Endodermal cell (in vitro differentiated cells): ENCODE measurements at regions not wholly inside any gene's neighbourhood (a gene's known extent, or its start where the extent isn't known, plus 50 kb on each side); places are given as distances from the start of the nearest gene placed in this dataset.
"Not testable (repeated sequence)": the region's sequence is repeated elsewhere in the genome, so short reads cannot be mapped to it uniquely, and the experiment has no call there.

Experiments used
- DNase-seq: peaks from one replicate; pipeline ENCODE4 v3.0.0-alpha.2; 2017
- H3K27ac ChIP-seq: 2 replicates; pipeline ENCODE4 v1.5.1; 2013; ENCODE audit warnings: mild to moderate bottlenecking, low read depth, low read length, moderate library complexity
- H3K27me3 ChIP-seq: 2 replicates; pipeline ENCODE4 v1.6.1; 2013; ENCODE audit warnings: mild to moderate bottlenecking, low read length, moderate library complexity; ENCODE audit not compliant: insufficient read depth, control insufficient read depth, poor library complexity, severe bottlenecking
- H3K36me3 ChIP-seq: 2 replicates; pipeline ENCODE4 v1.7.0; 2013; ENCODE audit warnings: mild to moderate bottlenecking, low read length, moderate library complexity; ENCODE audit not compliant: control insufficient read depth, insufficient read depth
- H3K4me1 ChIP-seq: one replicate; pipeline ENCODE4 v1.7.0; 2013; ENCODE audit warnings: low read length; ENCODE audit not compliant: control insufficient read depth, insufficient read depth
- H3K4me3 ChIP-seq: 2 replicates; pipeline ENCODE4 v1.5.1; 2013; ENCODE audit warnings: mild to moderate bottlenecking, low read length, moderate library complexity
- H3K9ac ChIP-seq: 2 replicates; pipeline ENCODE4 v1.6.1; 2013; ENCODE audit warnings: mild to moderate bottlenecking, low read length, moderate library complexity; ENCODE audit not compliant: poor library complexity, severe bottlenecking; ENCODE audit errors: extremely low read depth
- H3K9me3 ChIP-seq: 2 replicates; pipeline ENCODE4 v1.6.1; 2013; ENCODE audit warnings: mild to moderate bottlenecking, low read length, moderate library complexity; ENCODE audit not compliant: control insufficient read depth
- H3K27ac Mint-ChIP-seq: 2 replicates; pipeline ENCODE4 v1.8.0; 2020; ENCODE audit warnings: mixed read lengths
- H3K27me3 Mint-ChIP-seq: 2 replicates; pipeline ENCODE4 v1.8.0; 2021; ENCODE audit warnings: mild to moderate bottlenecking, mixed read lengths; ENCODE audit not compliant: insufficient read depth
- H3K36me3 Mint-ChIP-seq: 2 replicates; pipeline ENCODE4 v1.8.0; 2020; ENCODE audit warnings: low read depth, mixed read lengths
- H3K4me1 Mint-ChIP-seq: 2 replicates; pipeline ENCODE4 v1.8.0; 2020; ENCODE audit warnings: mixed read lengths
- H3K4me3 Mint-ChIP-seq: 2 replicates; pipeline ENCODE4 v1.8.0; 2020; ENCODE audit warnings: mild to moderate bottlenecking, moderate library complexity, mixed read lengths
- H3K9me3 Mint-ChIP-seq: 2 replicates; pipeline ENCODE4 v1.8.0; 2020; ENCODE audit warnings: mild to moderate bottlenecking, mixed read lengths
- WGBS, 2 experiments: methylation state at CpG; one replicate each; pipeline versions ENCODE4 v1.1.5 to v1.1.7; 2013; ENCODE audit warnings: missing lambda C conversion rate in 2 of 2, mixed read lengths in 1 of 2; ENCODE audit not compliant: insufficient coverage in 1 of 2, insufficient read length in 1 of 2; 5-methylcytosine and 5-hydroxymethylcytosine counted together

DNA sequence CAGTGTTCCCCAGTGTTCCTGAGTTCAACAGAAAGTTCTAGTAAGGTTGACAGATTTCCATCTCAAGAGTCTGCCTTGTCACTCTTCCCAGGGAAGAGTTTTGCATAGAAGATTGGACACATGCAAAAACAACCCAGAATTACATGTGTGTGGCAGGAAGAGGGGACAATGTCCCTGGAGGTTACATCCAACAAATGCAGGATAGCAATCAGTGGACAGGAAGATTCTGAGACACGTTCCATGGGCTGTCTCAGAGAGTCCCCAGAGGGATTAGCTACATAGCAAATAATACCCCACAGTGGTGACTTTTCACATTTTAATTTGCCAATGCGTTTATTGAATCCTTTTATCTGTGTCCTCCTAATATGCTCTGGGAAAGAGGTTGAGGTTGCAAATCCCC, 321.1 kb upstream of the SPATA31A3 start:
- not testable (repeated sequence) for H3K9ac ChIP-seq, H3K27ac Mint-ChIP-seq, H3K36me3 ChIP-seq, H3K4me3 Mint-ChIP-seq, H3K4me3 ChIP-seq, DNase-seq, H3K4me1 Mint-ChIP-seq, H3K27me3 ChIP-seq, H3K27ac ChIP-seq, H3K27me3 Mint-ChIP-seq, H3K9me3 ChIP-seq, H3K9me3 Mint-ChIP-seq, H3K36me3 Mint-ChIP-seq, H3K4me1 ChIP-seq
- WGBS, 2 experiments = no CpG with 5 or more reads among the region's 2 CpGs

DNA sequence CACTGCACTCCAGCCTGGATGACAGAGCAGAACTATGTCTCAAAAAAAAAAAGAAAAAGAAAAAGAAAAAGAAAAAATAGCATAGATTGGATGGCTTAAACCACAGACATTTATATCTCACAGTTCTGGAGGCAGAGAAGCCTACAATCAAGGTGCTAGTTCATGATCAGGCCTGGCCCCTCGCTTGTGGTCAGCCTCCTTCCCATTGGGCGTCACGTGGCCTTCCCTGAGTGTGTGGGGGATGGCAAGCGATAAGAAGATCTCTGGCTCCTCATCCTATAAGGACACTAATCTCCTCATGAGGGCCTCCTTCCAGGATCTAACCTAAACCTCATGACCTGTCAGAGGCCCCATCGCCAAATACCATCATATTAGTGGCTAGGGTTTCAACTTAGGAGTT, 320.2 kb upstream of the SPATA31A3 start:
- H3K4me3 ChIP-seq, H3K36me3 Mint-ChIP-seq, H3K27ac Mint-ChIP-seq, H3K9me3 Mint-ChIP-seq, H3K4me1 ChIP-seq, H3K27ac ChIP-seq, H3K9ac ChIP-seq, H3K4me1 Mint-ChIP-seq, H3K36me3 ChIP-seq, H3K4me3 Mint-ChIP-seq, H3K27me3 Mint-ChIP-seq, H3K9me3 ChIP-seq, DNase-seq, H3K27me3 ChIP-seq: not testable (repeated sequence)
- WGBS, 2 experiments = no CpG with 5 or more reads among the region's 5 CpGs

DNA sequence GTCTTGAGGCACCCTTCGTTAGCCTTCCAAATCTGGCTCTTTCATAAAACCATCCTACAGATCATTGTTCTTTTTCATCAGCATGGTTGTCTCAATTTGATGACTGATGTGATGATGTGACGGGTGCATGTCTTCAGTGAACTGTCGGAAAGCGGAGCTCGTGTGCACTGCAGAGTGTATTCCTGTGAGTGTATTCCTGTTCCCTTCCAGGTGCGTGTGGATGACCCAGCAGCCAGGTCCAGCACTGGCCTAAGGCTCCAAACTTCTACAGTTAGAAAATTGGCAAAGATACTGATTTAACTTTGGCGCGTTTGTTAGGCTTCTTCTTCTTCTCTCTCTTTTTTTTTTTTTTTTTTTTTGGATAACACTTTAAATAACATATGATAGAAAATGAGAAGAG, 314.8 kb upstream of the SPATA31A3 start:
- not testable (repeated sequence) for H3K27me3 ChIP-seq, H3K4me3 ChIP-seq, H3K4me1 Mint-ChIP-seq, H3K4me3 Mint-ChIP-seq, H3K27me3 Mint-ChIP-seq, H3K27ac ChIP-seq, H3K27ac Mint-ChIP-seq, H3K9me3 Mint-ChIP-seq, DNase-seq, H3K36me3 Mint-ChIP-seq, H3K36me3 ChIP-seq, H3K9ac ChIP-seq, H3K4me1 ChIP-seq, H3K9me3 ChIP-seq
- WGBS, 2 experiments = no CpG with 5 or more reads among the region's 8 CpGs

DNA sequence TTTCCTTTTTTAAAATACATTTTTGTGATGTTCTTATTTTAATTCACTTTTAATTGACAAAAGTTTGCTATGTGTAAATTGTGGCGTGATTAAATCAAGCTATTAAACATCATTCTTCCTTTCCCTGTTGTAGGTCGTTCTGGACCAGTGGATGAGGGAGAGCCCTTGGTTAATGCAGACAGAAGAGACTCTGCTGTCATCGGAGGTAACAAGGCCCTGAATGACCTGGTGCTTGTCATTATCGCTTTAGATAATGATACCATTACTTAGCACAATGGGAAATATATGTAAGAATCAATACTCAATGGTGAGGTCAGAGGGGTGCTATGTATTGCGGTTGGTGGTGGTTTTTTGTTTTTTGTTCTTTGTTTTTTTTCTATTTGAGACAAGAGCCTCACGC, 296.4 kb upstream of the SPATA31A3 start:
- DNase-seq, H3K4me3 ChIP-seq, H3K36me3 ChIP-seq, H3K36me3 Mint-ChIP-seq, H3K27me3 Mint-ChIP-seq, H3K4me1 Mint-ChIP-seq, H3K9me3 Mint-ChIP-seq, H3K27ac ChIP-seq, H3K4me1 ChIP-seq, H3K9ac ChIP-seq, H3K9me3 ChIP-seq, H3K27ac Mint-ChIP-seq, H3K27me3 ChIP-seq, H3K4me3 Mint-ChIP-seq: not testable (repeated sequence)
- WGBS, 2 experiments = no CpG with 5 or more reads among the region's 6 CpGs

GRCh38 chr9:67288117-67288735, 295.9 kb upstream of the SPATA31A3 start:
- H3K27ac Mint-ChIP-seq, H3K9ac ChIP-seq, H3K27me3 Mint-ChIP-seq, H3K4me3 ChIP-seq, H3K36me3 ChIP-seq, H3K4me1 Mint-ChIP-seq, H3K27ac ChIP-seq, H3K9me3 Mint-ChIP-seq, H3K27me3 ChIP-seq, H3K4me3 Mint-ChIP-seq, H3K36me3 Mint-ChIP-seq, H3K4me1 ChIP-seq, H3K9me3 ChIP-seq, DNase-seq: not testable (repeated sequence)
- no CpG with 5 or more reads among the region's 46 CpGs for WGBS, 2 experiments

DNA sequence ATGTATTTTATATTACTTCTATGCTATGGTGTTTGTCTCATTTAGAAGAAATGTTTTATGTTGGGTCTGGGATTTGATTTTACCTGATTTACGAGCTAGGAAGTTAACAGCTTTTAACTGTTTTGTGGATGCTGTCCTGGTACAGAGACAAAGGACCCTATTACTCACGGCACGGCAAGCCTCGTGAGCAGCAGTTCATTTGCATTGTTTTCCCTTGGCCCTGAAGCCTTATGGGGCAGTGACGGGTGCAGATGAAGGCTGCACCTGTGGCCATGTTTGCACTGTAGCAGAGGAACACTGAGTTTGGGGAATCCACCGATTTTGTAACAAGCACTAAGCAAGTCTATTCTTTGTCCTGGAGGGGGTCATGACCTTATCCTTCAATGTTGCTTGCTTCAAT, 291.9 kb upstream of the SPATA31A3 start:
- H3K27me3 Mint-ChIP-seq, H3K4me3 ChIP-seq, H3K4me1 ChIP-seq, H3K27me3 ChIP-seq, H3K9me3 Mint-ChIP-seq, H3K4me1 Mint-ChIP-seq, H3K4me3 Mint-ChIP-seq, H3K27ac Mint-ChIP-seq, H3K9me3 ChIP-seq, H3K36me3 ChIP-seq, H3K36me3 Mint-ChIP-seq, DNase-seq, H3K9ac ChIP-seq, H3K27ac ChIP-seq: not testable (repeated sequence)
- no CpG with 5 or more reads among the region's 6 CpGs for WGBS, 2 experiments

- not testable (repeated sequence) for H3K27me3 ChIP-seq, H3K27ac Mint-ChIP-seq, H3K27ac ChIP-seq, H3K9me3 Mint-ChIP-seq, H3K4me1 ChIP-seq, H3K36me3 ChIP-seq, H3K4me3 Mint-ChIP-seq, DNase-seq, H3K9ac ChIP-seq, H3K36me3 Mint-ChIP-seq, H3K27me3 Mint-ChIP-seq, H3K4me1 Mint-ChIP-seq, H3K9me3 ChIP-seq, H3K4me3 ChIP-seq
- WGBS, 2 experiments = no CpG with 5 or more reads among the region's 4 CpGs
Measured at GRCh38 chr9:67281574-67281973, 289.2 kb upstream of the SPATA31A3 start.
